ENCODE measurements at regions not wholly inside any gene's neighbourhood (a gene's known extent, or its start where the extent isn't known, plus 50 kb on each side); places are given as distances from the start of the nearest gene placed in this dataset.

GRCh38 chr9:26775391-26775790, 117.2 kb downstream of the CAAP1 start:
- H3K27me3 Mint-ChIP-seq (ENCODE audit: unreplicated experiment), result no peaks in the 10 kb centered on the region
- H3K4me1 Mint-ChIP-seq (ENCODE audit: low read depth, unreplicated experiment), result no peaks in the 10 kb centered on the region
- peaks cover 1% of the 10 kb centered on the region for H3K9me3 Mint-ChIP-seq (ENCODE audit: unreplicated experiment)
- H3K4me3 Mint-ChIP-seq (ENCODE audit: unreplicated experiment), result no peak overlapping the region
- DNase-seq, result no peak
- no peaks in the 10 kb centered on the region for H3K36me3 Mint-ChIP-seq (ENCODE audit: unreplicated experiment)
- no peak overlapping the region for H3K27ac Mint-ChIP-seq (ENCODE audit: unreplicated experiment)
- TF ChIP-seq CTCF (IDR thresholded peaks at IDR 0.05; ENCODE audit: partially characterized antibody, unreplicated experiment), result no peak

- no peak for DNase-seq
- Mint-ChIP-seq H3K4me3 (ENCODE audit: unreplicated experiment) (no peak overlapping the region), H3K9me3 (ENCODE audit: unreplicated experiment) (peaks cover 1% of the 10 kb centered on the region), H3K36me3 (ENCODE audit: unreplicated experiment) (no peaks in the 10 kb centered on the region), H3K27me3 (ENCODE audit: unreplicated experiment) (no peaks in the 10 kb centered on the region), H3K27ac (ENCODE audit: unreplicated experiment) (no peak overlapping the region), H3K4me1 (ENCODE audit: low read depth, unreplicated experiment) (no peaks in the 10 kb centered on the region)
- no peak for TF ChIP-seq CTCF (IDR thresholded peaks at IDR 0.05; ENCODE audit: partially characterized antibody, unreplicated experiment)
These were observed 119.5 kb downstream of the CAAP1 start for GRCh38 chr9:26773056-26773455.

GRCh38 chr9:26770821-26771220, 121.8 kb downstream of the CAAP1 start:
- no peak for TF ChIP-seq CTCF (IDR thresholded peaks at IDR 0.05; ENCODE audit: partially characterized antibody, unreplicated experiment)
- no peak overlapping the region for H3K27ac Mint-ChIP-seq (ENCODE audit: unreplicated experiment)
- no peaks in the 10 kb centered on the region for H3K27me3 Mint-ChIP-seq (ENCODE audit: unreplicated experiment)
- H3K36me3 Mint-ChIP-seq (ENCODE audit: unreplicated experiment), result no peaks in the 10 kb centered on the region
- no peaks in the 10 kb centered on the region for H3K4me1 Mint-ChIP-seq (ENCODE audit: low read depth, unreplicated experiment)
- DNase-seq, result no peak
- peaks cover 1% of the 10 kb centered on the region for H3K9me3 Mint-ChIP-seq (ENCODE audit: unreplicated experiment)
- no peak overlapping the region for H3K4me3 Mint-ChIP-seq (ENCODE audit: unreplicated experiment)

- H3K27me3 Mint-ChIP-seq (ENCODE audit: unreplicated experiment), result no peaks in the 10 kb centered on the region
- TF ChIP-seq CTCF (IDR thresholded peaks at IDR 0.05; ENCODE audit: partially characterized antibody, unreplicated experiment), result no peak
- no peak overlapping the region for H3K4me3 Mint-ChIP-seq (ENCODE audit: unreplicated experiment)
- no peaks in the 10 kb centered on the region for H3K9me3 Mint-ChIP-seq (ENCODE audit: unreplicated experiment)
- H3K27ac Mint-ChIP-seq (ENCODE audit: unreplicated experiment), result no peak overlapping the region
- no peak for DNase-seq
- no peaks in the 10 kb centered on the region for H3K36me3 Mint-ChIP-seq (ENCODE audit: unreplicated experiment)
- no peaks in the 10 kb centered on the region for H3K4me1 Mint-ChIP-seq (ENCODE audit: low read depth, unreplicated experiment)
These were observed 124.5 kb downstream of the CAAP1 start for GRCh38 chr9:26768145-26768544.

- no peaks in the 10 kb centered on the region for H3K4me1 Mint-ChIP-seq (ENCODE audit: low read depth, unreplicated experiment)
- H3K9me3 Mint-ChIP-seq (ENCODE audit: unreplicated experiment), result no peaks in the 10 kb centered on the region
- H3K27me3 Mint-ChIP-seq (ENCODE audit: unreplicated experiment), result no peaks in the 10 kb centered on the region
- no peak for TF ChIP-seq CTCF (IDR thresholded peaks at IDR 0.05; ENCODE audit: partially characterized antibody, unreplicated experiment)
- no peak overlapping the region for H3K4me3 Mint-ChIP-seq (ENCODE audit: unreplicated experiment)
- H3K36me3 Mint-ChIP-seq (ENCODE audit: unreplicated experiment), result no peaks in the 10 kb centered on the region
- no peak for DNase-seq
- H3K27ac Mint-ChIP-seq (ENCODE audit: unreplicated experiment), result no peak overlapping the region
These were observed 131.9 kb downstream of the CAAP1 start for GRCh38 chr9:26760675-26761074.

All from glutamatergic neuron (in vitro differentiated cells).